NCI-H2227 (cell line): ENCODE measurements at regions not wholly inside any gene's neighbourhood (a gene's known extent, or its start where the extent isn't known, plus 50 kb on each side); places are given as distances from the start of the nearest gene placed in this dataset.

ENCODE experiments used
- DNase-seq: peaks from one replicate; lab custom pipeline; 2025; ENCODE audit not compliant: unreplicated experiment; lab: John Stamatoyannopoulos, UW

DNA sequence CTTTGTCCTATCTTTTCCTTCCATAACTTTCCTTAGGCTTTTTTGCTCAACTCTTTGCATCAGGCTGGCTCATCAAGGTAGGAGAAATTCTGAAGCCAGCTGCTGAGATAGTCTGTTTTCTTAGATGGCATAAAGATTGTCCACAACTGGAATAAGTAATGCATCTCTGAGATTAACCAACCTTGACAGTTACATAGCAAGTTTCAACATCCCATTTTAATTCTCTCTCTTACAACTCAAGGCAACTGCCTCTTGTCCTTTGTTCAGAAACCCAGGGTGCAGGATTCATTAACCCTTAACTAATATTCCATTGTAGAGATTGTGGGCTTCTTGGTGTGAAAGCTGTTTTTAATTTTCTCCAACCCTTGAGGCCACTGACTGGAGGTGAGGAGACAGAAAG is 239.2 kb downstream of the LACC1 start:
- no peak for DNase-seq

DNA sequence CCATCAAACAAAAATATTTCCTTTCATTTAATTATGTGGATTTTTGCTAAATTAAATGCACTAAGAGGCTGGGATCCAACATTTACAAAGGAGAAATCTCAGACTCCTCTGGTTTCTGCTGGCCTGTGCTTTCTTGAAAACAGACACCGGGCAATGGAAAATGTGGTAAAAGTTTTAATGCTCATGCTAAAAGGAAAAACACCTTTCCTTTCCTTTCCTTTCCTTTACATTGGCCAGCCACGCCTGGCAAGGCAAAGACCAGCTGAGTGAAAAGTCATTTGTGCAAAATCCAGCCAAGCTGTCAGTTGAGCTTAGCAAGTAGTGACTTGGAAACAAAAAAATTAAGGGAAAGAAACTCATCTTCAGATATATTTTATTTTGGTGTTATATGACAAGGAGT is 240.3 kb downstream of the LACC1 start:
- DNase-seq: no peak

DNA sequence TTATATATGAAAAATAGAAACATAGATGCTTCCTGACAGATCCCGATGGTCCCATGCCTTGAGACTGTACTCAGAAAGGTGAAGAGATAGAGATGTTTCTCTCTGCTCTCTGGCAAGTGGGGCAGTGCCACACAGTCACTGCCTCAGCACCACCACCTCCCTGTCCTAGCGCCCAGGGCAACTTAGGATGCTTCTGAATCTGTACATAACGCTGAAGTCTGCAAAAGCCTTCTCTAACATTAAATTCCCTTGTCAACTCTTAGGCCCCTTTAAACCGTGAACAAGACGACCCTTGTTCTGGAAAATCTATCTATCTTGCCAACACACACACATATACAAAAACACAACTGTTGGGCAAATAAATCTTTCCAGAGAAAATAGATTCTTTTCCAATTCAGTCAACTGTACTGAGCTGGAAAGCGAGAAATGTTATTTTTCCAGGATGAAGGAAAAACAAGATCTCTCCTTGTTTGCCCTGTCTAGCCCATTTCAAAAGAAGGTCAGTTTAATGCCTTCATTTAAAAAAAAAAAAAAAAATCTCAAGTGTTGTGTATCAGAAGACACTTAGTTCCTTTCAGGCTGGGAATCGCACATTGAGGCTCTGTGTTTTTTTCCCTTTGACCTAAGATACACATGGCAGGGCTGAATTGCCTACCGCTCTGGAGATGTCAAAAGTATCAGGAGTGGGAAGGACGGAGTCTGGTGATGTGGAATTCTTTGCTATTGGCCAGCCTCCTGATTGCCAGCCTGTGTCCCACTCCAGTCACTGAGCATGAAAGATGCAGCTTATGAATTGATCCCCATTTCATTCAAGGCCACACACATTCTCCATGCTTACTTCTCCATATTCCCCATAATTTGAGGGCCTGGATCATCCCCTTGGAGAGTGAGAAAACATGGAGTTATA is 241.4 kb downstream of the LACC1 start:
- no peak for DNase-seq

DNA sequence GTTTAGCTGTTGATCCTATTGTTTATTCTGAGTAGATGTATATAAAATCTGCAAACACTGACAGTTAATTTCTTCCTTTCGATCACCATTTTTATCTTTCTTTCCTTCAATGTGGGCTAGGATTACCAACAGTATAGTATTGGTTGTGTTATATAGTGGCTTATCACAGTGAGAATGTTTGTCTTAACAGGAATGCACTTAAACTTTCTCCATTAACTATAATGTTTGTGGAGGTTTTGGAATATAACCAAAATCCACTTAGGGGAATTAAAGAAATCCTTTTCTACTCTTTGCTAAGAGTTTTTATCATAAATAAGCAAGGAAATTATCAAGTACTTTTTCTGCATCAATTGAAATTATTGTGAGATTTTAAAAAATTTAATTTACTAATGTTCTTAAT is 244.6 kb downstream of the LACC1 start:
- DNase-seq: no peak

DNA sequence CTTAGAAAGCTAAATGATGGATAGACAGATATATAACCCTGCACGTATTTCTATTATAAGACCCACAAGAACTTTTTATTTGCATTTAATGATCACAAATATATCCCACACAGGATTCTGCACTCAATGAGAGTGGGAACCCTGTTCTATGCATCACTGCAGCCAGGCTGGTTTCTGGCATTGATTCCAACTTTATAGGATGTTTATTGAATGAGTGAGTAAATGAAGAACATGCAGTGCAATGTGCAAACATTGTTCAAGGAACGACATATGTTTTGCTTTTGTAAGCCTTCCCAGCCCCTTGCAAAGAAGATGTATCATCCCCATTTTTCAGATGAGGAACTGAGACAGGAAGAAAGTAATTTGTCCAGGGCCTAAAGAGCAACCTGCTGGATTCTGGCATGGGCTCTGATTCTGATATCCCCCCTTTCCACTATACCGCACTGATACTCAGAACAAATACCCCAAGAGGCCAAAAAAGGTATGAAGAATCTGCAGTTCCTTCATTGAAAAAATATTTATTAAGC is 246.3 kb downstream of the LACC1 start:
- DNase-seq: no peak

DNA sequence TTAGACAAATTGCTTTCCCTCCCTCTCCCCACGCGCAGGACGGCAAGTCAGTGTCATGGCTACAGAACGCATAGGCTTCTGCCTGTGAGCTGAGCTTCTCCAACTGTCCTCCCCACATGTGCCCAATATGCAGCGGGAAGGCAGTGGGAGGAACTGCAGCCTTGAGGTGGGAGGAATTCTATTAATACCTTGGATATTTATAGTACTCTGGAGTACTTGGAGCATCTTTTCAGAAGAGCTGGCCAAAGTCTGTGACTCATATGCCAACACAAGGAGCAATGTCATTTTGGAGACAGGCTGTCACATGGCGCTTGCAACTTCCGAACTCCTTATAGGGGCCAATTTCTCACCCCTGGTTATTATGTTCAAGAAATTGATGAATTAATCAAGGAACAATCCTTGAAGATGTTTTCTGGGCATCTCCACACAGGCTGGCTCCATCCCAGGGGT is 245.0 kb upstream of the SERP2 start:
- DNase-seq: no peak

DNA sequence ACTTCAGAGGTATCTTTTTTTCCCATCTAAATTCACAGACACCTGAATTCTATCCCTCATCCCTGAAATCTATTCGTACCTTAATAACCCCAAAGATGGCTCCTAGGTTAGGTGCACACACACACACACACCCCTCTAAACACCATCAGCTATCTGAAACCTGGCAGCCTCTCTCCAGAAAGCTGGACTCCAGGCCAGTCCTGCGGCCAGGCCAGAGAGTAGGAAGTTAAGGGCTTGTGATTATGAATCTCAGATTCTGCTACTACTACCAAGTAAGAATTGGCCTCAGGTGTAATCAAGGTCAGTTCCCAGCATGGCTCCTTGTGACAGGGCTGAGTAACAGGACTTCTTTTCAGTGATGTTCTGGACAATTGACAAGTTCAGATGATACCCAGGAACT is 244.2 kb upstream of the SERP2 start:
- no peak for DNase-seq

DNA sequence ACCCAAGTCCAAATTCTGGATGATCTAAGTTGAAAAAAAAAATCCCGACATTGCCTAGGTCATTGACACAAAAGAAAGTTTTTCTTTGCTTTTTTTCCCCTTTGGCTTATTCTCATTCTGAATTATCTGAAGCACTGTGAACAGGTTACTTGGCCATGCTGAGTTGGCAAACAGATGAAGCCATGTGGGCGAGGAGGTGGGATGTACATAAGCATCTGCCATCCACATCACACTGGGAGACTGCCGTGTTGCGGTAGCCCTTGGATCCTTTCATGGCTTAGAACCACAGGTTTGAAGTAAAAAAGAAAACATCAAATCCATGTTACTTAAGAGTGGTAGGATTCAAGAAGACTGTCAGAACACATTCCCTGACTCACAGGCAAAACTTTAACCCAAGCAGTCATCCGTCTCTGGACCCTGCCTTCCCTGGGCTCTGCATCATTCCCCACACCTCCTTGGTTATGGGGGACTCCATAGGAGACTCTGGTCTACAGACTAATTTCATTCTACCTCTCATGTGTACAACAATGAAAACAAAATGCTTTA is 242.5 kb upstream of the SERP2 start:
- no peak for DNase-seq

DNA sequence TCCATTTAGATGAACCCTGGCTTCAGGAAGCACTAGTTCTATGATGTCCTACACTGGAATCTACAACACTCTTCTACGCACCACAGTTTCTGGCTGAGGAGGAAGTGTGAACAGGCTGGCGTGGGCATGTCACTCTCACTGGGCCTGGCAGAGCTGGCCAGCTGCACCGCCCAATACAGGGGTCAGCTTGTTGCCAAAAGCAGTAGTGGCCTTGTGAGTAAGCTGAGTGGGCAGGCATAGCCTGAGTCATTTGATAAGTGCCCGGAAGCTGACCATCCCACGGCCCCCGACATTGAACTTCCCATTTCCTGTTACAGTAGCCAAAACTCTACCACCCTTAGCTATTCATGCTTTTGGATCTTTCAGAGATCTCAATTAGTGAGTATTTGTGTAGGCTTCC is 240.9 kb upstream of the SERP2 start:
- DNase-seq: no peak

DNA sequence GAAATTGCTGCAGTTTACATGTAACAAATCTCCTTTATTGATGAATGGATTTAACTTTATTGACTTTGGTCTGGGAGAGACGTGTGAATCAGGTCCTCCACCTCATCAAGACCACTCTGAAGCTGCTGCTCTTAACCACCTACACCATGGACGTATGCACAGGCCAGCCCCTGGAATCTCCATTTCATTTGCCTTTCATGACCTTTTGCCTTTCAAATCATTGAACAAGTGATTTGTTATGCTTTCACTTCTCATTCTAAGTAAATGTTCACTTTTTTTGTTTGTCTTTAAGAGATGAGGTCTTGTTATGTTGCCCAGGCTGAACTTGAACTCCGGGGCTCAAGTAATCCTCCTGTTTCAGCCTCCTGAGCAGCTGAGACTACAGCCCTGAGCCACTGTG is 240.0 kb upstream of the SERP2 start:
- DNase-seq: no peak

DNA sequence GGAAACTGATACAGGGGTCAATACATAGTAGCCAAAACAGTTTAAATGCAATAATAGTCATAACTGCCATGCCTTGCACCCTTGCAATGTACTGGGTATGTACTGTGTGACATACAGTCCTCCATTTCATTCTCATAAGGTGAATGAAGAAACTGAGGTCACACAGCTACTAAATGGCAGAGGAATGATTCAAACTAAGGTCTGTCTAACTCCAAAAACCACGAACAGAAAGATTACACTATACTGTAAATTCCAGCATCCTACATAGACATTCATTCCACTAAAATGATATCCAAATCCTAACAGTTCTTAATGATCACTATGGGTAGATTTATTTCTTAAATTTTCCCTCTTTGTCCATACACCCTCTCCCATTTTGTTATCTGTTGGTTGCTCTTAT is 238.1 kb upstream of the SERP2 start:
- no peak for DNase-seq

DNA sequence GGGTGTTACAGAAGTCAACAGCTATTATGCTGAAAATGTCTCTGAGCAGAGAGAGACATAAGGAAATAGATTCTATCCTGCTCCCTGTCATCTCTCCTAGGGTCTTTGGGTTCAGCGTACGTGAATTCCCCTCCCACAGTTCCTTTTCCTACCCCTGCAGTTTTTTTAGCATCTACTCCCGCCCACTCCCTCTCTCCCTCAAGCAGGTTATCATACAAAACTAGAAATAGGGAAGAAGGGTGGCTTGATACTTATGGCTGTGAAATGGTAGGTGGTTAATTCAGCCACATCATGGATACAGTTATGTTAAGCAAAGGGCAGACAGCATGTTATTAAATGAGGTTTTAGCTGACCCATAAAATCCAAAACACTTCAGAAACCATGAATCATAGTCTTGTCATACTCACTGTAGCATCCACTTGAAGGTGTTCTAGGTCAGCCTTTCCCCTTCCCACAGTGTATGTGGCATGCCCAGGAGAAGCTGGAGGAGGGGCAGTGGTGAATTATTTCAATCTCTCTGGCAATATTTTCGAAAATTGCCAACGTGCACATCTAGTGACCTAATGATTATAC is 236.8 kb upstream of the SERP2 start:
- DNase-seq: peak; percentile 82

DNA sequence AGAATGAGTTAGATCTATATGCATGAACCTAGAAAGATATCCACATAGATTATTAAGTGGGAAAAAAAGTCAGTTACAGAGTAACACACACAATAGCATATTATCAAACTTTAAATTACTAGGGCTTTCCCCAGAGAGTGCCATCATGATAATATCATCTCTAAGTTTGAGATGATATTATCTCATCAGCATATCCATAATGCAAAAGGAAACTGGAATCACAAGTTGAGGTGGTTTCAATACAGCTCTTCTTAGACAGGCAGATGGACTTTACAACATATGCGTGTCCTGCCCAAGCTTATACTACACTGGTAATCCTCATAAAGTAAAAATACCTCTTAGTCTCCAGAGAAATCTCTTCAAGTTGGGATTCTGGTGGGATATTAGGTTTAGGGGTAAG is 236.2 kb upstream of the SERP2 start:
- DNase-seq: no peak

DNA sequence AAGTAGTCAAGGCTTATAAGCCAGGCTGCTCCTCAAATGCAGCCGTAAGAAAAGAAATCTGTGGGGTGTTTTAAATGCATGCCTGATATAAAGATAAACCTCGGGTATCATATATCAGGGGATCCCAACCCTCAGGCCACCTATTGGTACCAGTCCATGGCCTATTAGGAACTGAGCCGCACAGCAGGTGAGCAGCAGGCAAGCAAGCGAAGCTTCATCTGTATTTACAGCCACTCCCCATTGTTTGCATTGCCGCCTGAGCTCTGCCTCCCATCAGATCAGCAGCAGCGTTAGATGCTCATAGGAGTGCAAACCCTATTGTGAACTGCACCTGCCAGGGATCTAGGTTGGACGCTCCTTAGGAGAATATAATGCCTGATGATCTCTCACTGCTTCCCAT is 233.5 kb upstream of the SERP2 start:
- peak; percentile 51 for DNase-seq

DNA sequence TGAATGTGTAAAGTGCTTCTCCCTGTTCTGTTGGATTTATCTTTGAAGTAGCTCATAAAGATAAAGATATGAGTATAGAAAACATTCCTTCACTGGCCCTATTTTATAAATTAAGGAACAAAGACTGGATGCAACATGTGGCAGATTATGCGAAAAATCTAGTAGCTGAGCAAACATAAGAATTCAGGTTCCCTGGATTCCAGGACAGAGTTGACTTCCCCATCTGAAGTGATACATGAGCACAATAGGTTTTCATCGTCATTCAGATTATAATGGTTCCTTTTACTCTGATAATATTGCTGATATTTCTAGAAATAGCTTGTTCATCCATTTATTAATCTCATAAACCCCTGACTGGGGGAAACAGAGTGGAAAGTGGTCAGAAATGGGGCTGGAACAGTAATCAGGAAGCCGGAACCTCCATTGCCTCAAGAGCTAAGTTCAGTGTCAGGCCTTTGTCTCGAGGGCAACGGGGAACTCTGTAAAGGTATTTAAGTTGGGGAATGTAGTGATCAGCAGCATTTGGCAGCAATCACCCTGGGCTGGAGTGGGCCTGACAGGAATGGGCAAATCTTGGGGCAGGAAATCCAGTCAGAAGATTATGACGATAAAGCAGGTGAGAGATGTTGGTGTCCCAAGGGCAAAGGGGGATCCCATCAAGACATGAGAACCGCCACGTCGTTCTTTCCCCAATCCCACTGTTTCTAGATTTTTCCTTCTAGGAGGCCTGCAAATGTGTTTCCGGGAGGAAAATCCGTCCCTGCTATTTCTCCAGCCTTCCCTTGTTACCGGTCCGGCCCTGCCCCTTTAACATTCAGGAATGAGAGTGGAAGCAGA is 232.5 kb upstream of the SERP2 start:
- DNase-seq: no peak

DNA sequence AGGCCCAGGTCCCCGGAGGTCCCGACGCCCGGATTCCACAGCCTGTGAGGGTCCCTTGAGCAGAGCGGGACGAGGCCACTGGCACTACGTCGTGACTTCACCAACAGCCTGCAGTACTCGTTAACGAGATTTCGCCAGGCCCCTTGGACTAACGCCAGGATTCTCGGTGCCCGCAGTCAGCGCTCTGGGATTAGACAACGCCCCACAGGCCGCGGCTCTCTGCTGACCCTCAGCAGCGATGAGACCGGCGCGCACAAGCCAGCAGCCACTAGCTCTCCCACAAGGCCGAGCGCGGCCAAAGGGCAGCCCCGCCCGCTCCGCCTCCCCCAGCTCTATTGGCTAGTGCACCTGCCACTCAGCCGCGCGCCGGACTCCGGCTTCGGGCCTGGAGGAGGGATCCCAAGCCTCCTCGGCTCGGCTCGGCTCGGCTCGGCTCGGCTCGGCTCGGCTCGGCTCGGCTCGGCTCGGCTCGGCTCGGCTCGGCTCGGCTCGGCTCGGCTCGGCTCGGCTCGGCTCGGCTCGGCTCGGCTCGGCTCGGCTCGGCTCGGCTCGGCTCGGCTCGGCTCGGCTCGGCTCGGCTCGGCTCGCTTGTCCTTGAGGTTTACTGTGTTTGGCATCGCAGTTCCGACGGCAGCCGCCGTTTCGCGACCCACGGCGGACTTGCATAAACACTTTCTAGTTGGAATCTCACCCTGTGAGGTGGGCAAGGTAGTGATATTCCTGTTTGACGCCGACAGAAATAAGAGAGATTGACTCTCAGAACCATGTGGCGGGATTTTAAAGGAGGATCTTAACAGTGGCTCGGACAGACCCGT is 231.7 kb upstream of the SERP2 start:
- DNase-seq: peak; percentile 92

DNA sequence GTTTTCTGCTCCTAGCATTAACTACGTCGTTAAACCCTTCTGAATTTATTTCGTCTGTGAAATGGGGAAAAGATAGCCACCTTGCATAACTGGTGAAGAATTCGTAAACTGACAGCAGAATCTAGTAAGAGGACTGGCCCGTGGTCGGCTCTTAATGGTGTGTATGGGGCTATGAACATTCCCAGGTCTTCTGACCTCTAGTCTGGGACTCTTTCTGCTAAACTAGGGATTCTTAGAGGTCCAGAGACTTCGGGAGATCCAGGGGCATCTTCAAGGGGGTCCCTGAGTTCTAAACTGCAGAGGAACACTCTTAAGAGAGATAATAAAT is 231.1 kb upstream of the SERP2 start:
- no peak for DNase-seq

DNA sequence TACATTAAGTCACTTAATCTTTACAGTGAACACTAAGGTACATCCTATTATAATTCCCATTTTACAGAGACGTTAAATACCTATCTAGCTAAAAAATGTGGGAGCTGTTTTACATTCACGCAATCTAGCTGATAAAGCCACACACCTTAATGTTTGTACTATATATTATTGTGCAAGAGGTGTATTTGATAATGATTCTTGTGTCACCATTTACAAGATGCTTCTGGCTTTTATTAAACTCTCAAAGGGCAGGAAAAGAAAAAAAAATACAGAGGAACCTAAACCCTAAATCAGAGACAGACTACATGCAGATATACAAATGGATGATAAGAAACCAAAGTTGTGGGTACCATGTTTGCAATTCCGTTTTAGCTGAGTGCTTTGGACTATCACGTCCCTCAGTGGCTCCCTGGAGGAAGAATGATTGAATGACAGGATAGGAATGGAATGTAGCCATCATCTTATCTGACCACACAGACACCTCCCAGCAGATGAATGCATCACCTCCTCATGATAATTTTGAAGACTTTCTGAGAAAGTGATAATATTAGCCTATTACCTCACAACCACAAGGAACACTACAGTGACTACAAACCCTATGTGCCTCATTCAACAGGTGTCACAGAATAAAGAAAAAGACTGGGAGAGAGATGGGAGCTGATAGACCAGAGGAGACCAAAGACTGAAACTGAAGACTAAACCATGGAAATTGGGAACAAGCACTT is 230.5 kb upstream of the SERP2 start:
- no peak for DNase-seq

DNA sequence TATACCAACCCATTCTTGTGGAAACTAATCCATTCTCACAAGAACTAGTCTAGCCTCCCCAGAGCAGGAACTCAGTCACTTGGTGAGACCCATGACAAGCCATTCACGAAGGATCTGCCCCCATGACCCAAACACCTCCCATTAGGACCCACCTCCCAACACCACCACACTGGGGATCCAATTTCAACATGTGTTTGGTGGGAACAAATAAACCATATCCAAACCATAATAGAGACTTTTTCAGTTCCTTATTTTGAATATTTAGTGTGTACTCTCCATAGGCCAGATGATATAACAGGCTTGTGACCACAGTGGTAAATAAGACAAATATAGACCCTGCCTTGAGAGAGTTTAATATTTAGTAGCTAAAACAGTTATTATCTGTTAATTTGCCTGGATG is 227.5 kb upstream of the SERP2 start:
- no peak for DNase-seq

DNA sequence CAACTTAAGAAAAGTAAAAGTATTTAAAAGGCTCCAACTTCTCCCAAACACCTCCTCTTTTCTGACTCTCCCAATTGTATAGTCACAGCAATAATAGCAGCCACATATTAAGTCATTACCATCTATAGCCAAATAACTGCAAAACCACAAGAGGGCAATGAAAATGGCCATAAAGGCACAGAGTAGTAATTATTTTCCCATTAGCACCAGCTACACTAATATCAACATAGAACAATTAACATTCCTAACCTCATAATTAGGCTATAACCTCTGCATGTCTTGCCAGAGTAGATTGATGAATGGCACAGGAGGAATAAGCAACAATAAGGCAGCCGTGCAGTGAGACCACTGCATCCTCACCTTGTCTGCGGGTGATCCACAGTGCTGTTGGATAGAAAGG is 226.4 kb upstream of the SERP2 start:
- no peak for DNase-seq
